Heart left ventricle (tissue), 16 donors: ENCODE measurements at regions not wholly inside any gene's neighbourhood (a gene's known extent, or its start where the extent isn't known, plus 50 kb on each side); places are given as distances from the start of the nearest gene placed in this dataset.

Experiments used
- ATAC-seq, 4 donors: fragments of 200-7000 bp; cut with Tn5 transposase; one replicate each; pipeline ENCODE4 v1.9.1; 2020 to 2022; ENCODE audit warnings: moderate library complexity in 4 of 4, mild to moderate bottlenecking in 3 of 4, moderate number of reproducible peaks in 1 of 4
- DNase-seq, 5 donors: peaks; one replicate each; pipeline ENCODE4 v3.0.0-alpha.2; 2020
- H3K27ac ChIP-seq, 12 donors: fragments of 200-600 bp; sonication (generic) in 4 of 12; one replicate each; pipeline versions ENCODE4 v1.5.0 to v1.8.0; 2016 to 2022; ENCODE audit warnings: mild to moderate bottlenecking in 2 of 12
- H3K27me3 ChIP-seq, 9 donors: fragments of 200-600 bp; sonication (generic) in 2 of 9; one replicate each; pipeline versions ENCODE4 v1.5.1 to v1.8.0; 2016 to 2022; ENCODE audit warnings: mild to moderate bottlenecking in 3 of 9
- H3K36me3 ChIP-seq, 9 donors: fragments of 200-600 bp; sonication (generic) in 2 of 9; one replicate each; pipeline versions ENCODE4 v1.5.0 to v1.8.0; 2018 to 2022; ENCODE audit warnings: mild to moderate bottlenecking in 2 of 9
- H3K4me1 ChIP-seq, 12 donors: fragments of 200-600 bp; sonication (generic) in 4 of 12; one replicate each; pipeline versions ENCODE4 v1.5.0 to v1.8.0; 2016 to 2022; ENCODE audit warnings: mild to moderate bottlenecking in 3 of 12
- H3K4me3 ChIP-seq, 12 donors: fragments of 200-600 bp; sonication (generic) in 4 of 12; one replicate each; pipeline versions ENCODE4 v1.5.0 to v1.8.0; 2017 to 2022; ENCODE audit warnings: mild to moderate bottlenecking in 9 of 12, moderate library complexity in 4 of 12
- H3K9me3 ChIP-seq, 12 donors: fragments of 200-600 bp; sonication (generic) in 4 of 12; one replicate each; pipeline versions ENCODE4 v1.5.0 to v1.8.0; 2016 to 2022; ENCODE audit warnings: mild to moderate bottlenecking in 1 of 12
- CTCF ChIP-seq, 12 donors: fragments of 200-600 bp; sonication (generic) in 4 of 12; IDR thresholded peaks; one replicate each; pipeline versions ENCODE4 v1.5.0 to v1.8.0; 2018 to 2022; ENCODE audit warnings: antibody characterized with exemption in 12 of 12, mild to moderate bottlenecking in 5 of 12
- POLR2A ChIP-seq, 2 donors: fragments of 450-650 bp; IDR thresholded peaks; one replicate each; pipeline ENCODE4 v1.6.1; 2017; ENCODE audit warnings: antibody characterized with exemption in 2 of 2, mild to moderate bottlenecking in 2 of 2, moderate library complexity in 2 of 2
- WGBS, 4 donors: extraction: QIAGEN DNeasy Blood & Tissue Kit in 2 of 4; methylation state at CpG; one replicate each; pipeline versions ENCODE4 v1.1.5 to v1.1.7; 2013 to 2018; 5-methylcytosine and 5-hydroxymethylcytosine counted together
- intact Hi-C, 10 donors: fragments of 100-400 bp; cut with DNase I; formaldehyde crosslinking; loops; one replicate each; pipeline versions ENCODE4 v1.11.1 to v1.14.2; 2022
- donor health status: ischemic (EF 13 %, LVEDD 7.1; RV severe dilation, severe dysfunction).
- donor health status: healthy with polysubstance abuse.
- donor health status: DM: no; HTN: yes; CAD: no.
- donor health status: DM: no; HTN: no; CAD: no.
- donor health status: ischemic (EF 25% LVEDD 6.9; RV normal size, moderate dysfunction).
- donor health status: ischemic (EF 25% LVEDD 5.7; RV mildly dilated, moderate dysfunction).
- donor health status: healthy.
- donor health status: DM: yes; HTN: yes; CAD: no.
- donor health status: ischemic (EF 35%, LVEDD 5.7; RV mildly dilated, moderate dysfunction).
- donor health status: nonischemic (EF 11% LVEDD 7.7; RV severe dilation, severe dysfunction).
- donor health status: DM: yes; HTN: yes; CAD: no.
- donor health status: PGD.
- donor health status: ischemic (EF 29% LVEDD 5.4; RV normal size, mild dysfunction).
- donor health status: nonischemic (EF 23%, LVEDD 6.1; RV moderate dilation, normal function).

DNA sequence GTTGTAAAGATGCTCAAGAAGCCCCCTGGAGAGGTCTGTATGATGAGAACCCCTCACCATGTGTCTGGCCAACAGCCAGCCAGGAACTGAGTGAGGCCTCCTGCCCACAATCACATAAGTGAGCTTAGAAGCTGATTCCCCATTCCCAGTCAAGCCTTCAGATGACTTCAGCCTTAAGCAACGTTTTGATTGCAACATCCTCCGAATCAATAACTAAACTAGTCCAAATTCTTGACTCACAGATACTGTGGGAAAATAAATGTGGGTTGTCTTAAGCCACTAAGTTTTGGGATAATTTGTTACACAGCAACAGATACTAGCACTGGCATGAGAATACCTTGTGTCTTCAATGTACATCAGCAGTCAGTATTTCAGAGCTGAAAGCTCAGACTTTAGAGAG, 54.5 kb upstream of the HS3ST4 start:
- intact Hi-C loops: no loop called here
- Histone ChIP-seq H3K27ac (no peak overlapping the region), H3K36me3 (no peaks in the 10 kb centered on the region), H3K27me3 (peaks cover 0 to 8% (median 0%) of the 10 kb centered on the region in 9 donors), H3K4me1 (no peaks in the 10 kb centered on the region), H3K9me3 (no peaks in the 10 kb centered on the region), H3K4me3 (no peak overlapping the region)
- TF ChIP-seq CTCF (IDR thresholded peaks at IDR 0.05) (no peak), POLR2A (IDR thresholded peaks at IDR 0.05) (no peak)
- no peak for ATAC-seq
- no peak for DNase-seq
- WGBS, 4 donors: 69 to 81% (median 76%) methylated on average over 2 of the region's 2 CpGs

GRCh38 chr16:25636662-25637061, 55.1 kb upstream of the HS3ST4 start:
- no peak for ATAC-seq
- Histone ChIP-seq H3K27ac (no peak overlapping the region), H3K36me3 (no peaks in the 10 kb centered on the region), H3K4me3 (no peak overlapping the region), H3K9me3 (peaks cover 0 to 3% (median 0%) of the 10 kb centered on the region in 12 donors), H3K4me1 (no peaks in the 10 kb centered on the region), H3K27me3 (peaks cover 0 to 8% (median 0%) of the 10 kb centered on the region in 9 donors)
- 82 to 87% (median 83%) methylated on average over 2 of the region's 2 CpGs for WGBS, 4 donors
- intact Hi-C loops: no loop called here
- no peak for TF ChIP-seq POLR2A (IDR thresholded peaks at IDR 0.05)
- TF ChIP-seq CTCF (IDR thresholded peaks at IDR 0.05): no peak
- DNase-seq: no peak

- no peak for ATAC-seq
- peaks cover 0 to 8% (median 0%) of the 10 kb centered on the region in 9 donors for H3K27me3 ChIP-seq
- H3K36me3 ChIP-seq: no peaks in the 10 kb centered on the region
- H3K4me3 ChIP-seq: no peak overlapping the region
- peaks cover 0 to 4% (median 0%) of the 10 kb centered on the region in 12 donors for H3K9me3 ChIP-seq
- no peak for TF ChIP-seq CTCF (IDR thresholded peaks at IDR 0.05)
- TF ChIP-seq POLR2A (IDR thresholded peaks at IDR 0.05): no peak
- DNase-seq: no peak
- WGBS, 4 donors: 57 to 83% (median 69%) methylated on average over 1 of the region's 1 CpG
- H3K27ac ChIP-seq: no peak overlapping the region
- intact Hi-C loops: no loop called here
- no peaks in the 10 kb centered on the region for H3K4me1 ChIP-seq
Observed at GRCh38 chr16:25635454-25635853, 56.3 kb upstream of the HS3ST4 start.

- Histone ChIP-seq H3K4me3 (no peak overlapping the region), H3K36me3 (no peaks in the 10 kb centered on the region), H3K27me3 (peaks cover 0 to 8% (median 0%) of the 10 kb centered on the region in 9 donors), H3K27ac (no peak overlapping the region), H3K4me1 (no peaks in the 10 kb centered on the region), H3K9me3 (peaks cover 0 to 10% (median 0%) of the 10 kb centered on the region in 12 donors)
- TF ChIP-seq CTCF (IDR thresholded peaks at IDR 0.05): no peak
- no peak for TF ChIP-seq POLR2A (IDR thresholded peaks at IDR 0.05)
- DNase-seq: no peak
- no peak for ATAC-seq
- intact Hi-C loops: no loop called here
- 45 to 52% (median 49%) methylated on average over 2 of the region's 2 CpGs for WGBS, 4 donors
Observed at GRCh38 chr16:25633549-25633948, 58.2 kb upstream of the HS3ST4 start.
